NCI-H2196 (cell line): ENCODE measurements at regions not wholly inside any gene's neighbourhood (a gene's known extent, or its start where the extent isn't known, plus 50 kb on each side); places are given as distances from the start of the nearest gene placed in this dataset.
"Not testable (repeated sequence)": the region's sequence is repeated elsewhere in the genome, so short reads cannot be mapped to it uniquely, and the experiment has no call there.

Source experiments
- DNase-seq: peaks from one replicate; lab custom pipeline; 2025; ENCODE audit not compliant: unreplicated experiment; lab: John Stamatoyannopoulos, UW

- DNase-seq: no peak
Observed at GRCh38 chr12:89840162-89840922, 131.7 kb upstream of the ATP2B1 start.

GRCh38 chr12:89839444-89839843 lies 130.8 kb upstream of the ATP2B1 start:
- no peak for DNase-seq

GRCh38 chr12:89838833-89839232 lies 130.2 kb upstream of the ATP2B1 start:
- no peak for DNase-seq

DNA sequence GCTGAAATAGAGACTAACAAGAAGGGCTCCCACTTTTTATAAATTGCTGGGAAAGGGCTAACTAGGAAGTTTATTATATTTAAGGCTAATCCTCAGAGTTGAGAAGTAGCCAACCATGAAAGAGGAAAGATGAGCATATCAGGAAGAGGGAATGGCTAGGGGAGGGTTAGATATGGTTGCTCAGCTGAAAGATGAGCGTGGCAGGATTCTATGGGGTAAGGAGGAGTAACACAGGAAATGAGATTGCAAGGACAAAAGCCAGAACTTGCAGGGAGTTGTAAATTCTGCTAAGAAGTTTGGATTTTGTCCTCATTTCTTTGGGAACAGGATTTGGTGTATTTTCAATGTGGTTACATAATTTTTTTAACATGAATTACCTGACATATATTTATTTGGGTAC lies 127.4 kb upstream of the ATP2B1 start:
- DNase-seq: no peak

DNA sequence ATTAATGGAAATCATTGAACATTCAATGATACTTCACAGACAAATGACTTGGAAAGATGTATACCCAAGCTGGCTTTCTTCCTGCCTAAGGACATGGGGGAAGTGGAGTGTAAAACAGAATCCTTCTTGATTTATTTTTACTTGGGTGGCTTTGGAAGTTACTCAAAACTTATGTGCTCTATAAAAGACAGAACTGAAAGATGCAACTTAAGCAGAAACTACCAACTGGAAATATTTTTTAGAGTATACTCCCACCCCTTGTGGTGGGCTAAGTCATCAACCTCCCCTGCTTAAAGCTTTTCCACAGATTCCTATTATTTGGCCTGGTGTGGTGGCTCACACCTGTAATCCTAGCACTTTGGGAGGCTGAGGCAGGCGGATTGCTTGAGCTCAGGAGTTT lies 126.0 kb upstream of the ATP2B1 start:
- DNase-seq: no peak

DNA sequence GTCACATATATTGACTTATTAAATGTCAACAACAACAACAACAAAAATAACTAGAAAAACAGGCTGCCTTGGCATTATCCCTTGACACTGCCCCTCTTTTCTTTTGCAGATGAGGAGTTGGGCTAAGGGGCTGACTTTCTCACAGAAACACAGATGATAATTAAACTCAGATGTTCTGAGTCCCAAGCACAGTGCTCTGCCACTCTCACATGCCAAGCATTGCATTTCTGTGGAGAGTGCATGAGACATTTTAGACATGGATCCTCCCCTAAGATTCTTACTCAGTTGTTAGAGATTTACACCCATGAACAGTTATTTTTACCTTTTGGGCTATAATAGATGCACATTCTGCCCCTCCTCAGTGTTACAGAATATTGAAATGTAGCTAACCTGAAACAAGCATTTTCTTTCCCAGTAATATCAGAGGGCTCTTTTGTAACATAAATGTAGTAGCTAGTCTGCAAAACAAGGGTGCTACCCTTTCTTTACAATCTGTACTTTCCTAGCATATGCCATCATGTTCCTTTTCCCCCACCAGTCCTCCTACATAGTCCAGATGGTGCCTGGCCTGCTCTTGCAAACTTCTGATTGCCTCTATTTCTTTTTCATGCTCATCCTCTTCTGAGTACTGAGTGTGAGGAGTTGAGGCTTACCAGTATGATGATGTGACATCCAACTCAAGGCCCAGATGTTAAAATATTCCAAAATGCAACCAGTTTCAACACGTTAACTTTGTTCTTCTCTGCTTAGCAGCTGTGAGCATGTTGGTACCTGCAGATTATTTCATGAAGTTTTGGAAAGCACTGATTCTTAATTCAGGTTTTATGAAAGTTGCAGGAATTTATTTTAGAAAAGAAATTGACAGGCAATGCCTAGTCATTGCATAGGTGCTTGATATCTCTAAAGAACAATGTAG lies 125.0 kb upstream of the ATP2B1 start:
- DNase-seq: no peak

- DNase-seq: no peak
Observed at GRCh38 chr12:89832336-89832735, 123.7 kb upstream of the ATP2B1 start.

GRCh38 chr12:89831310-89832095 lies 122.9 kb upstream of the ATP2B1 start:
- DNase-seq: no peak

- DNase-seq: no peak
Observed at GRCh38 chr12:89829434-89829975, 120.9 kb upstream of the ATP2B1 start.

- no peak for DNase-seq
Observed at GRCh38 chr12:89828575-89828974, 119.9 kb upstream of the ATP2B1 start.

- no peak for DNase-seq
Observed at GRCh38 chr12:89827592-89827991, 119.0 kb upstream of the ATP2B1 start.

GRCh38 chr12:89826468-89826867 lies 117.8 kb upstream of the ATP2B1 start:
- no peak for DNase-seq

- no peak for DNase-seq
Observed at GRCh38 chr12:89825591-89826449, 117.2 kb upstream of the ATP2B1 start.

DNA sequence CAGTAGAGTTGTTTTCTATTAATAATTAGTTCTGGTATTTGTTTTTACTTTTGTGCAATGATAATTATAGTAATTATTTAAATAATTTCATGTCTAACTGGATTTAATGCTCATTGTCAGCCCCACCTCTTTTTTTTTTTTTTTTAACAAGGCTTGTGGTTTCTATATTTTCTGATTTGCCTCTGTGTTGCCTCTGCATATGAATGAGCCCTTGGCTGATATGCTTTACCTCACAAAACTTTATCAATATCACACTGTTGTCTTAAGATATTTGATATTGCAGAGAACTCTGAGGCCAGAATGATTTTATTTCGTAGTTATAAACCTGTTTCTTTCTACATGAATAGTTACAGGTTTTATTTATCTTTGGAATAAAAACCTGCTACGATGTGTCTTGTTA lies 116.2 kb upstream of the ATP2B1 start:
- DNase-seq: no peak

DNA sequence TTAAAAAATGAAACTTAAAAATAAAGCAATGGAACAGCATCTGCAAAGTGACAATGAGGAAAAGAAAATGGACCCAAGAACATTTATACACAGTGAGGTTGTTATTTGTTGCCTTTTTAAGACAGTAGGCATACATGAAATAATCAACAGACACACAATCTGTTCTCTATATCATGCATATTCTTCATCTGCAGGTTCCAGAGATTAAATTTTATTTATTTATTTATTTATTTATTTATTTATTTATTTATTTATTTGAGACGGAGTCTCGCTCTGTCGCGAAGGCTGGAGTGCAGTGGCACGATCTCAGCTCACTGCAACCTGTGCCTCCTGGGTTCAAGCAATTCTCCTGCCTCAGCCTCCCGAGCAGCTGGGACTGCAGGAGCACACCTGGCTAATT lies 114.4 kb upstream of the ATP2B1 start:
- DNase-seq: not testable (repeated sequence)

DNA sequence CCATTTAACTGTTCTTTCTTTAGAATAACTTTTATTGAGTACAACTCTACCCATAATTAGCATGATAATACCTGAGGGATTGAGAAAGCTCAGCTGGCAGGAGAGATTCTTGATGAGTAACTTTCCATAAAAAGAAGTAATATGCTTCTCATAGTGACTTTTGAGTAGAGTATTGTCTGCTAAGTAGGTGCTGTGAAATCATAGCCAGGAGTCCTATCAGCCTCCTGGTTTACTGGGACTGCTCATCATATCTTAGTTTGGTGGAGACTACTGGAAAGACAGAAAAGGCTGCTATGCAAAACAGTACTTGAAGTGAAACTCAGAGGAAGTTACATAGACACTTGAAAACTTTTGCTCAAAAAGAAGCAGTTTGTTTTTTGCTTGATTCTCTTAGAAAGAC lies 113.3 kb upstream of the ATP2B1 start:
- no peak for DNase-seq

DNA sequence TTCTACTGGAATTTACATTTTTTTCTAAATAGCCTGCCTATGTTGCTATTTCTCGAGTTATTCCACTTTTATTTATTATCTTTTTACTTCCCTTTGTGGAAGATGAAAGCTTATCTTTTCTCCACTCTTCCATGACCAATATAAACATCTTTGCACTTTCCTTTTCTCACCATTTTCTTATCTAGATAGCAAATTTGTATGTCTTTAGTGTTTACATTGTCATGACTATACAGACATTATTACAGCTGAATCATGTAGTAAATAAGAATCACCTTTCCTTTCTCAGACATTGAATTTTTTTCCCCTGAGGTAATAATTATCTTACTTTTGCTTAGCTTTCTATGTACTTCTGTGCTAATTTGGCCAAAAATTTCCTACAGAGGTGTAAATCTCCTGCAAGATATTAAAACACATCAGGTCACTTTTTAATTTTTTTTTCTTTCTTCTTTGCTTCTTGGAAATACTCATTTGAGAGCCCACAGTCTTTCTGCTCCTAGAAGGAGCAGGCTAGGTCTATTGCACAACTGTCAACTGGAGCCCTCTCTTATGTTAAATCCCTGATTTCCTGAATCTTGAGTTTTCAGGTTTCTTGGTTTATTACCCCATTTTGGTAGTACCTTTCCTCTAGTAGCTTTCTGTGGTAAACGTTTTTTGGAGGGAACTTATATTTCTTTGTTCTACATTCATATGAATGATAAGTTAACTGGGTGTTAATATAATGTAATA lies 109.0 kb upstream of the ATP2B1 start:
- DNase-seq: no peak

- no peak for DNase-seq
Observed at GRCh38 chr12:89815225-89815624, 106.6 kb upstream of the ATP2B1 start.

GRCh38 chr12:89803412-89803811 lies 94.8 kb upstream of the ATP2B1 start:
- no peak for DNase-seq

DNA sequence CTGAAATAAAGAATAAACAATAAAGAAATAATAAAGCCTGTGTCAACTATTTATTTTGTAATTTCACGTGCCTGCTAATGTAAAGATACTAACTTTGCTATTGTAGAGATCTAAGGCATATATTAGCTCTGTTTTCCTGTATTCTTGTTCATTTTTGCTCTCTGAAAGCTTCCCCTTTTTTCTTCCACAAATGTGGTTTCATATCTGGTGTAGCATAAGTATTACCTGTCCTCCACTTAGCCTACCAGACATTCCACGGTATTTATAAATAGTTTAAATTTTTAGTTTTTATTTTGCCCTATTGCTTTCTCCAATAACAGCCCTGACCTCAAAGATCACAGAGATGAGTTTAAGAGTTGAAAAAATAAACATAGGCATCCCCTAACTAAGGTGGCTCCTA lies 92.6 kb upstream of the ATP2B1 start:
- DNase-seq: no peak
